Keratinocyte (primary cell): ENCODE measurements at regions not wholly inside any gene's neighbourhood (a gene's known extent, or its start where the extent isn't known, plus 50 kb on each side); places are given as distances from the start of the nearest gene placed in this dataset.
"Not testable (repeated sequence)": the region's sequence is repeated elsewhere in the genome, so short reads cannot be mapped to it uniquely, and the experiment has no call there.

ENCODE experiments used
- DNase-seq: peaks from one replicate; pipeline ENCODE4 v3.0.0-alpha.2; 2011; ENCODE audit warnings: low read depth, missing footprints, low spot score
- FAIRE-seq: peaks from 2 replicates; lab custom pipeline; 2011; peaks lifted over from hg19 to GRCh38; lab: Jason Lieb, UNC
- H2AFZ ChIP-seq: 2 replicates; pipeline ENCODE4 v1.6.0; 2012; ENCODE audit warnings: low read length, control low read depth, inconsistent platforms; ENCODE audit not compliant: control insufficient read depth
- H3K27ac ChIP-seq: 2 replicates; pipeline ENCODE4 v1.5.1; 2011; ENCODE audit warnings: low read length; ENCODE audit not compliant: control insufficient read depth, insufficient read depth
- H3K27me3 ChIP-seq: 3 replicates; pipeline ENCODE4 v1.6.0; 2011; ENCODE audit warnings: low read length; ENCODE audit not compliant: control insufficient read depth, insufficient read depth; ENCODE audit errors: extremely low read depth
- H3K36me3 ChIP-seq, 2 experiments: 2 replicates in 1 of 2; 3 replicates in 1 of 2; pipeline ENCODE4 v1.5.1; 2011; ENCODE audit warnings: low read length in 2 of 2, mild to moderate bottlenecking in 1 of 2; ENCODE audit not compliant: control insufficient read depth in 2 of 2, insufficient read depth in 2 of 2; ENCODE audit errors: extremely low read depth in 1 of 2
- H3K4me1 ChIP-seq: 3 replicates; pipeline ENCODE4 v1.5.1; 2011; ENCODE audit warnings: low read length; ENCODE audit not compliant: control insufficient read depth, insufficient read depth; ENCODE audit errors: extremely low read depth
- H3K4me2 ChIP-seq: 3 replicates; pipeline ENCODE4 v1.6.0; 2011; ENCODE audit warnings: low read depth, low read length; ENCODE audit not compliant: control insufficient read depth, insufficient read depth; ENCODE audit errors: extremely low read depth
- H3K4me3 ChIP-seq, 3 experiments: fragments of 200-600 bp in 1 of 3; sonication (generic) in 1 of 3; 2 replicates in 2 of 3; 3 replicates in 1 of 3; pipeline ENCODE4 v1.5.1; 2011 to 2016; ENCODE audit warnings: low read length in 3 of 3, mild to moderate bottlenecking in 3 of 3, control low read depth in 2 of 3, inconsistent platforms in 1 of 3, low read depth in 1 of 3, mixed read lengths in 1 of 3, mixed run types in 1 of 3, moderate library complexity in 1 of 3; ENCODE audit not compliant: control insufficient read depth in 2 of 3, insufficient read depth in 2 of 3; ENCODE audit errors: extremely low read depth in 1 of 3
- H3K79me2 ChIP-seq: 2 replicates; pipeline ENCODE4 v1.6.0; 2012; ENCODE audit warnings: low read length; ENCODE audit not compliant: control insufficient read depth, insufficient read depth
- H3K9ac ChIP-seq: 3 replicates; pipeline ENCODE4 v1.6.0; 2011; ENCODE audit warnings: low read length; ENCODE audit not compliant: control insufficient read depth, insufficient read depth; ENCODE audit errors: extremely low read depth
- H3K9me1 ChIP-seq: 3 replicates; pipeline ENCODE4 v1.6.0; 2011; ENCODE audit warnings: low read length; ENCODE audit not compliant: control insufficient read depth, insufficient read depth; ENCODE audit errors: extremely low read depth
- H3K9me3 ChIP-seq: 2 replicates; pipeline ENCODE4 v1.5.1; 2012; ENCODE audit warnings: low read depth, low read length; ENCODE audit not compliant: control insufficient read depth
- H4K20me1 ChIP-seq: 3 replicates; pipeline ENCODE4 v1.6.0; 2011; ENCODE audit warnings: low read length; ENCODE audit not compliant: control insufficient read depth, insufficient read depth; ENCODE audit errors: extremely low read depth
- EZH2 ChIP-seq: IDR thresholded peaks from one replicate; pipeline ENCODE4 v1.6.1; 2012; ENCODE audit warnings: inconsistent platforms, mild to moderate bottlenecking, low read length, moderate library complexity
- dilution Hi-C: fragments of 300-500 bp; cut with MboI; formaldehyde crosslinking; loops from one replicate; pipeline ENCODE4 v1.7.0; 2020; ENCODE audit warnings: low sequenced_read_pairs; ENCODE audit not compliant: extremely low pct_ligation_motif_present
- TF ChIP-seq, protein P1 (sequence below), 3 experiments: IDR thresholded peaks in 1 of 3; conservative IDR thresholded peaks in 1 of 3; optimal IDR thresholded peaks in 1 of 3; 2 replicates in 2 of 3; 3 replicates in 1 of 3; pipeline versions ENCODE3 to v1.5.1; 2011; ENCODE audit warnings: low read length in 3 of 3, mild to moderate bottlenecking in 3 of 3, moderate library complexity in 2 of 3, control low read depth in 1 of 3, inconsistent platforms in 1 of 3; ENCODE audit not compliant: insufficient read depth in 2 of 3; ENCODE audit errors: extremely low read depth in 1 of 3

DNA sequence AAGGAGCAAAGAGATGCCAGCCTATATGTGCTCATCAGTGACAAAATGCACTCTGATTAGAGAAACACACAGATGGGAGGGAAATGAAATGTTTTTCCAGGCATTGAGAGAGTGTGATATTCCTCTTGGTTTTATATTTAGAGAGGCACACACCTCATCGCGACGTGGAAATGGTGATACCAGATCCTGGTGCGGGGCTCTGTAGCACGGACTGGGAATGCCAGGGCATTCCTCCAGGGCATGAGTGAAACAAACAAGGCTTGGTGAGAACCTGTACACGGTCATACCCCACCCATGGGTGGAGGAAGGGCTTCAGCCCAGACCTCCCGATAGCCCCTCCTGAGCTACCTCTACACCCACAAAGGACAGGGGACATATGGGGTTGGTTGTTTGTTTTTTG, 280.2 kb downstream of the C16orf95 start:
- TF ChIP-seq, protein P1, sequence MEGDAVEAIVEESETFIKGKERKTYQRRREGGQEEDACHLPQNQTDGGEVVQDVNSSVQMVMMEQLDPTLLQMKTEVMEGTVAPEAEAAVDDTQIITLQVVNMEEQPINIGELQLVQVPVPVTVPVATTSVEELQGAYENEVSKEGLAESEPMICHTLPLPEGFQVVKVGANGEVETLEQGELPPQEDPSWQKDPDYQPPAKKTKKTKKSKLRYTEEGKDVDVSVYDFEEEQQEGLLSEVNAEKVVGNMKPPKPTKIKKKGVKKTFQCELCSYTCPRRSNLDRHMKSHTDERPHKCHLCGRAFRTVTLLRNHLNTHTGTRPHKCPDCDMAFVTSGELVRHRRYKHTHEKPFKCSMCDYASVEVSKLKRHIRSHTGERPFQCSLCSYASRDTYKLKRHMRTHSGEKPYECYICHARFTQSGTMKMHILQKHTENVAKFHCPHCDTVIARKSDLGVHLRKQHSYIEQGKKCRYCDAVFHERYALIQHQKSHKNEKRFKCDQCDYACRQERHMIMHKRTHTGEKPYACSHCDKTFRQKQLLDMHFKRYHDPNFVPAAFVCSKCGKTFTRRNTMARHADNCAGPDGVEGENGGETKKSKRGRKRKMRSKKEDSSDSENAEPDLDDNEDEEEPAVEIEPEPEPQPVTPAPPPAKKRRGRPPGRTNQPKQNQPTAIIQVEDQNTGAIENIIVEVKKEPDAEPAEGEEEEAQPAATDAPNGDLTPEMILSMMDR (optimal IDR thresholded peaks at IDR 0.05 in 1 of 3, IDR thresholded peaks at IDR 0.05 in 1 of 3, conservative IDR thresholded peaks at IDR 0.05 in 1 of 3; ENCODE audit: extremely low read depth in 1 of 3, insufficient read depth in 2 of 3, low read length in 3 of 3) = no peak
- TF ChIP-seq EZH2 = no peak
- Histone ChIP-seq H3K79me2 (no peaks in the 10 kb centered on the region), H3K4me2 (no peak overlapping the region), H3K9me1 (no peaks in the 10 kb centered on the region), H3K9ac (no peak overlapping the region), H3K36me3 (no peaks in the 10 kb centered on the region), H3K4me1 (no peaks in the 10 kb centered on the region), H4K20me1 (no peaks in the 10 kb centered on the region), H3K4me3 (no peak overlapping the region), H3K27ac (no peak overlapping the region), H3K27me3 (no peaks in the 10 kb centered on the region), H2AFZ (no peak overlapping the region), H3K9me3 (no peaks in the 10 kb centered on the region)
- DNase-seq (no peak), FAIRE-seq (no peak)
- dilution Hi-C loops = no loop called here

DNA sequence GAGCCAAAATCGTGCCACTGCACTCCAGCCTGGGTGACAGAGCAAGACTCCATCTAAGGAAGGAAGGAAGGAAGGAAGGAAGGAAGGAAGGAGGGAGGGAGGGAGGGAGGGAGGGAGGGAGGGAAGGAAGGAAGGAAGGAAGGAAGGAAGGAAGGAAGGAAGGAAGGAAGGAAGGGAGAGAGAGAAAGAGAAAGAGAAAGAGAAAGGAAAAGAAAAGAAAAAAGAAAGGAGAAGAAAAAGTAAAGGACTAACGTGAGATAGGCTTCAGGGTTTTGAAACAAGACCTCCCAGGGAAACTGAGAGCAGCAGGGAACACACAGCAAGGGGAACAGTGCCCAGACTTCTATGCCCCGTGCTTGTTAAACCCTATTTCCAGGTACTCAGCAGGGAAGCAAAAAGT, 278.7 kb downstream of the C16orf95 start:
- dilution Hi-C loops, H3K9ac ChIP-seq: not testable (repeated sequence)

More for the DNA sequence above, 278.7 kb downstream of the C16orf95 start:
- H3K79me2 ChIP-seq, H3K4me2 ChIP-seq, H3K27me3 ChIP-seq, H3K9me3 ChIP-seq, H3K27ac ChIP-seq, DNase-seq, H3K4me1 ChIP-seq, H2AFZ ChIP-seq, H3K9me1 ChIP-seq, H3K36me3 ChIP-seq, H3K4me3 ChIP-seq, FAIRE-seq, H4K20me1 ChIP-seq: not testable (repeated sequence)
